Panc1 (cell line): ENCODE measurements at regions not wholly inside any gene's neighbourhood (a gene's known extent, or its start where the extent isn't known, plus 50 kb on each side); places are given as distances from the start of the nearest gene placed in this dataset.

Experiments used
- POLR2AphosphoS5 ChIP-seq: IDR thresholded peaks from 2 replicates; pipeline ENCODE4 v1.6.1; 2012; ENCODE audit warnings: mild to moderate bottlenecking, low read depth, low read length, moderate library complexity
- REST ChIP-seq, 2 experiments: IDR thresholded peaks; 2 replicates each; pipeline ENCODE4 v1.6.1; 2011 to 2012; ENCODE audit warnings: low read depth in 2 of 2, control low read depth in 1 of 2, low read length in 1 of 2, mild to moderate bottlenecking in 1 of 2, moderate library complexity in 1 of 2; ENCODE audit not compliant: insufficient read depth in 1 of 2
- TF ChIP-seq, protein P1 (sequence below): fragments of 450-650 bp; IDR thresholded peaks from 2 replicates; pipeline ENCODE4 v1.5.1; 2017; ENCODE audit warnings: mild to moderate bottlenecking

GRCh38 chr10:78654047-78654590 lies 414.6 kb upstream of the ZMIZ1 start:
- no peak for TF ChIP-seq REST (IDR thresholded peaks at IDR 0.05; ENCODE audit: insufficient read depth in 1 of 2, low read depth in 2 of 2, low read length in 1 of 2)
- TF ChIP-seq, protein P1, sequence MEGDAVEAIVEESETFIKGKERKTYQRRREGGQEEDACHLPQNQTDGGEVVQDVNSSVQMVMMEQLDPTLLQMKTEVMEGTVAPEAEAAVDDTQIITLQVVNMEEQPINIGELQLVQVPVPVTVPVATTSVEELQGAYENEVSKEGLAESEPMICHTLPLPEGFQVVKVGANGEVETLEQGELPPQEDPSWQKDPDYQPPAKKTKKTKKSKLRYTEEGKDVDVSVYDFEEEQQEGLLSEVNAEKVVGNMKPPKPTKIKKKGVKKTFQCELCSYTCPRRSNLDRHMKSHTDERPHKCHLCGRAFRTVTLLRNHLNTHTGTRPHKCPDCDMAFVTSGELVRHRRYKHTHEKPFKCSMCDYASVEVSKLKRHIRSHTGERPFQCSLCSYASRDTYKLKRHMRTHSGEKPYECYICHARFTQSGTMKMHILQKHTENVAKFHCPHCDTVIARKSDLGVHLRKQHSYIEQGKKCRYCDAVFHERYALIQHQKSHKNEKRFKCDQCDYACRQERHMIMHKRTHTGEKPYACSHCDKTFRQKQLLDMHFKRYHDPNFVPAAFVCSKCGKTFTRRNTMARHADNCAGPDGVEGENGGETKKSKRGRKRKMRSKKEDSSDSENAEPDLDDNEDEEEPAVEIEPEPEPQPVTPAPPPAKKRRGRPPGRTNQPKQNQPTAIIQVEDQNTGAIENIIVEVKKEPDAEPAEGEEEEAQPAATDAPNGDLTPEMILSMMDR, result no peak
- TF ChIP-seq POLR2AphosphoS5, result no peak
